ENCODE measurements at regions not wholly inside any gene's neighbourhood (a gene's known extent, or its start where the extent isn't known, plus 50 kb on each side); places are given as distances from the start of the nearest gene placed in this dataset.

DNA sequence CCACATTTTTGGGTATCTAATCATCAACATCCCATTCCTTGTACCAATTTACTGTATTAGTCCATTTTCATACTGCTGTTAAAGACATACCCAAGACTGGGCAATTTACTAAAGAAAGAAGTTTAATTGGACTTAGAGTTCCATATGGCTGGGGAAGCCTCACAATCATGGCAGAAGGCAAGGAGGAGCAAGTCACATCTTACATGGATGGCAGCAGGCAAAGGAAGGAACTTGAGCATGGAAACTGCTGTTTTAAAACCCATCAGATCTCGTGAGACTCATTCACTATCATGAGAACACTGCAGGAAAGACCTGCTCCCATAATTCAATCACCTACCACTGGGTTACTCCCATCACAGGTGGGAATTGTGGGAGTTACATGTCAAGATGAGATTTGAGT is 95.4 kb upstream of the SLCO6A1 start:
- Histone ChIP-seq H3K4ac (ENCODE audit: low read depth, low read length) (no peak overlapping the region), H2AK9ac (replicated peaks; ENCODE audit: low read depth, low read length, poor library complexity) (no peak overlapping the region), H3K79me1 (ENCODE audit: low read depth in 1 of 2, low read length in 2 of 2) (no peaks in the 10 kb centered on the region), H3K4me1 (ENCODE audit: control insufficient read depth, insufficient read depth, low read length) (no peaks in the 10 kb centered on the region), H2BK120ac (ENCODE audit: low read depth, low read length) (no peak overlapping the region), H2BK20ac (ENCODE audit: low read depth, low read length) (no peak overlapping the region), H4K5ac (ENCODE audit: low read depth, low read length) (no peak overlapping the region), H2BK15ac (ENCODE audit: low read depth, low read length) (no peak overlapping the region), H3K14ac (replicated peaks; ENCODE audit: low read depth, low read length) (no peak overlapping the region), H3K27me3 (ENCODE audit: control insufficient read depth, insufficient read depth, low read length) (no peaks in the 10 kb centered on the region), H3K36me3 (ENCODE audit: control insufficient read depth, insufficient read depth, low read length) (no peaks in the 10 kb centered on the region), H3K27ac (ENCODE audit: insufficient read depth, low read length) (no peak overlapping the region), H3K23ac (ENCODE audit: low read depth, low read length) (no peak overlapping the region), H3K9me3 (ENCODE audit: control insufficient read depth, insufficient read depth, low read length) (no peaks in the 10 kb centered on the region), H3K4me2 (ENCODE audit: low read depth, low read length) (no peak overlapping the region), H3K4me3 (ENCODE audit: insufficient read depth, low read depth, low read length) (no peak overlapping the region), H2AFZ (replicated peaks; ENCODE audit: low read length, poor library complexity) (no peak overlapping the region), H4K91ac (ENCODE audit: insufficient read depth, low read depth, low read length) (no peak overlapping the region), H4K8ac (ENCODE audit: low read depth in 2 of 2, low read length in 2 of 2) (no peak overlapping the region), H4K20me1 (ENCODE audit: insufficient read depth, low read length) (no peaks in the 10 kb centered on the region), H3K56ac (ENCODE audit: extremely low read depth, insufficient read depth, low read length) (no peak overlapping the region), H3K9me1 (ENCODE audit: insufficient read depth, low read length) (no peaks in the 10 kb centered on the region), H2BK5ac (ENCODE audit: low read depth, low read length, poor library complexity, severe bottlenecking) (no peak overlapping the region), H3K18ac (ENCODE audit: low read depth, low read length) (no peak overlapping the region), H3K9ac (ENCODE audit: low read depth, low read length) (no peak overlapping the region), H2AK5ac (ENCODE audit: low read depth, low read length) (no peak overlapping the region)
- TF ChIP-seq, protein P1, sequence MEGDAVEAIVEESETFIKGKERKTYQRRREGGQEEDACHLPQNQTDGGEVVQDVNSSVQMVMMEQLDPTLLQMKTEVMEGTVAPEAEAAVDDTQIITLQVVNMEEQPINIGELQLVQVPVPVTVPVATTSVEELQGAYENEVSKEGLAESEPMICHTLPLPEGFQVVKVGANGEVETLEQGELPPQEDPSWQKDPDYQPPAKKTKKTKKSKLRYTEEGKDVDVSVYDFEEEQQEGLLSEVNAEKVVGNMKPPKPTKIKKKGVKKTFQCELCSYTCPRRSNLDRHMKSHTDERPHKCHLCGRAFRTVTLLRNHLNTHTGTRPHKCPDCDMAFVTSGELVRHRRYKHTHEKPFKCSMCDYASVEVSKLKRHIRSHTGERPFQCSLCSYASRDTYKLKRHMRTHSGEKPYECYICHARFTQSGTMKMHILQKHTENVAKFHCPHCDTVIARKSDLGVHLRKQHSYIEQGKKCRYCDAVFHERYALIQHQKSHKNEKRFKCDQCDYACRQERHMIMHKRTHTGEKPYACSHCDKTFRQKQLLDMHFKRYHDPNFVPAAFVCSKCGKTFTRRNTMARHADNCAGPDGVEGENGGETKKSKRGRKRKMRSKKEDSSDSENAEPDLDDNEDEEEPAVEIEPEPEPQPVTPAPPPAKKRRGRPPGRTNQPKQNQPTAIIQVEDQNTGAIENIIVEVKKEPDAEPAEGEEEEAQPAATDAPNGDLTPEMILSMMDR (conservative IDR thresholded peaks at IDR 0.05; ENCODE audit: low read depth, low read length): no peak
- TF ChIP-seq MAZ (IDR thresholded peaks at IDR 0.05; ENCODE audit: borderline replicate concordance, low read depth, low read length) (no peak), SMC3 (IDR thresholded peaks at IDR 0.05; ENCODE audit: low read depth, low read length) (no peak), CEBPB (IDR thresholded peaks at IDR 0.05; ENCODE audit: low read depth, low read length) (no peak)
- TF ChIP-seq, protein P2, sequence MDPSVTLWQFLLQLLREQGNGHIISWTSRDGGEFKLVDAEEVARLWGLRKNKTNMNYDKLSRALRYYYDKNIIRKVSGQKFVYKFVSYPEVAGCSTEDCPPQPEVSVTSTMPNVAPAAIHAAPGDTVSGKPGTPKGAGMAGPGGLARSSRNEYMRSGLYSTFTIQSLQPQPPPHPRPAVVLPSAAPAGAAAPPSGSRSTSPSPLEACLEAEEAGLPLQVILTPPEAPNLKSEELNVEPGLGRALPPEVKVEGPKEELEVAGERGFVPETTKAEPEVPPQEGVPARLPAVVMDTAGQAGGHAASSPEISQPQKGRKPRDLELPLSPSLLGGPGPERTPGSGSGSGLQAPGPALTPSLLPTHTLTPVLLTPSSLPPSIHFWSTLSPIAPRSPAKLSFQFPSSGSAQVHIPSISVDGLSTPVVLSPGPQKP (IDR thresholded peaks at IDR 0.05; ENCODE audit: borderline replicate concordance, low read depth, low read length): no peak
- TF ChIP-seq, protein P3, sequence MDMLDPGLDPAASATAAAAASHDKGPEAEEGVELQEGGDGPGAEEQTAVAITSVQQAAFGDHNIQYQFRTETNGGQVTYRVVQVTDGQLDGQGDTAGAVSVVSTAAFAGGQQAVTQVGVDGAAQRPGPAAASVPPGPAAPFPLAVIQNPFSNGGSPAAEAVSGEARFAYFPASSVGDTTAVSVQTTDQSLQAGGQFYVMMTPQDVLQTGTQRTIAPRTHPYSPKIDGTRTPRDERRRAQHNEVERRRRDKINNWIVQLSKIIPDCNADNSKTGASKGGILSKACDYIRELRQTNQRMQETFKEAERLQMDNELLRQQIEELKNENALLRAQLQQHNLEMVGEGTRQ (IDR thresholded peaks at IDR 0.05; ENCODE audit: low read depth, low read length): no peak
- in situ Hi-C loops (cut with MboI; ENCODE audit: low sequenced_read_pairs) (loop anchor here (25.0 kb wide), 1 partner anchor 893 kb away; no protein-coding TSS in a partner anchor), intact Hi-C loops (cut with micrococcal nuclease) (no loop called here), dilution Hi-C loops (cut with HindIII; ENCODE audit: low sequenced_read_pairs, unreplicated experiment) (no loop called here)
- DNase-seq (no peak), ATAC-seq (ENCODE audit: low read depth) (no peak)
- ChIA-PET CTCF (no interaction called here), POLR2A (ENCODE audit: unreplicated experiment) (no interaction called here)
- WGBS, 2 experiments (ENCODE audit: extremely low coverage in 2 of 2, insufficient read length in 1 of 2): no CpG with 5 or more reads among the region's 1 CpG
- no TSS peak for BruUV-seq (replicated peaks)

Data from IMR-90 (cell line).